HCT116 (cell line): ENCODE measurements at regions not wholly inside any gene's neighbourhood (a gene's known extent, or its start where the extent isn't known, plus 50 kb on each side); places are given as distances from the start of the nearest gene placed in this dataset.

ENCODE experiments used
- ATAC-seq: fragments of 200-7000 bp; cut with Tn5 transposase; 2 replicates; pipeline ENCODE4 v1.9.1; 2020; ENCODE audit warnings: mild to moderate bottlenecking, moderate library complexity
- BruUV-seq: library from RNA; stranded (reverse); fragments of 400-500 nt; replicated peaks from 2 replicates; lab custom pipeline; 2021; lab: Mats Ljungman, UMichigan
- CTCF ChIA-PET: fragments of 300-600 bp; sonication (Branson Sonifier 250); formaldehyde crosslinking; loops from one replicate; lab custom pipeline; 2021; ENCODE audit warnings: antibody characterized with exemption; lab: Charles Lee
- POLR2A ChIA-PET: fragments of 300-600, 350-600 bp; sonication (Branson Sonifier 250); formaldehyde crosslinking; loops from one replicate; lab custom pipeline; 2021; ENCODE audit warnings: antibody characterized with exemption; lab: Charles Lee
- RAD21 ChIA-PET, 2 experiments: fragments of 300-600 bp; sonication (Branson Sonifier 250); formaldehyde crosslinking; loops; one replicate each; lab custom pipeline; 2023; ENCODE audit warnings: low total read pairs in 2 of 2; ENCODE audit not compliant: uncharacterized antibody in 2 of 2, unreplicated experiment in 2 of 2, low non-redundant PET in 1 of 2; lab: Charles Lee
- DNase-seq: peaks from one replicate; pipeline ENCODE4 v3.0.0-alpha.2; 2010; ENCODE audit warnings: low read depth, low spot score
- H2AFZ ChIP-seq: fragments of 200-600 bp; shearing (Covaris generic), sonication (generic); 2 replicates; pipeline ENCODE4 v1.6.1; 2017; ENCODE audit warnings: low read depth, mixed run types, mixed read lengths, antibody characterized with exemption, low read length; ENCODE audit not compliant: poor library complexity, severe bottlenecking
- H3K27ac ChIP-seq: 2 replicates; pipeline ENCODE4 v1.5.1; 2012; ENCODE audit warnings: low read depth, low read length
- H3K27me3 ChIP-seq: fragments of 200-600 bp; sonication (generic); 2 replicates; pipeline ENCODE4 v1.6.1; 2016; ENCODE audit warnings: mixed run types, low read length, mixed read lengths; ENCODE audit not compliant: insufficient read depth
- H3K36me3 ChIP-seq, 2 experiments: fragments of 200-500 bp in 1 of 2; fragments of 200-600 bp in 1 of 2; sonication (Bioruptor generic) in 1 of 2; sonication (generic) in 1 of 2; 2 replicates each; pipeline versions ENCODE4 v1.5.1 to v1.6.1; 2014 to 2016; ENCODE audit warnings: low read length in 2 of 2, inconsistent platforms in 1 of 2, mixed read lengths in 1 of 2, mixed run types in 1 of 2; ENCODE audit not compliant: insufficient read depth in 2 of 2, control insufficient read depth in 1 of 2
- H3K4me1 ChIP-seq, 2 experiments: fragments of 200-600 bp in 1 of 2; sonication (generic) in 1 of 2; 2 replicates each; pipeline versions ENCODE4 v1.5.1 to v1.6.1; 2012 to 2017; ENCODE audit warnings: low read length in 2 of 2, inconsistent platforms in 1 of 2, mild to moderate bottlenecking in 1 of 2, mixed read lengths in 1 of 2, mixed run types in 1 of 2, moderate library complexity in 1 of 2; ENCODE audit not compliant: insufficient read depth in 2 of 2, control insufficient read depth in 1 of 2
- H3K4me2 ChIP-seq: fragments of 200-600 bp; sonication (generic); 2 replicates; pipeline ENCODE4 v1.6.1; 2017; ENCODE audit warnings: mixed run types, low read length, mixed read lengths
- H3K4me3 ChIP-seq, 2 experiments: fragments of 200-600 bp in 1 of 2; sonication (generic) in 1 of 2; replicated peaks in 1 of 2; 2 replicates each; pipeline ENCODE4 v1.5.1; 2011 to 2016; ENCODE audit warnings: low read length in 2 of 2, control low read depth in 1 of 2, low read depth in 1 of 2, mild to moderate bottlenecking in 1 of 2, mixed read lengths in 1 of 2, mixed run types in 1 of 2
- H3K79me2 ChIP-seq: fragments of 200-600 bp; sonication (generic); 2 replicates; pipeline ENCODE4 v1.6.1; 2017; ENCODE audit warnings: mild to moderate bottlenecking, mixed run types, low read length, moderate library complexity, mixed read lengths; ENCODE audit not compliant: insufficient read depth
- H3K9ac ChIP-seq: fragments of 200-600 bp; sonication (generic); 2 replicates; pipeline ENCODE4 v1.6.1; 2016; ENCODE audit warnings: low read length, mixed read lengths
- H3K9me2 ChIP-seq: fragments of 200-600 bp; sonication (generic), shearing (Covaris generic); 2 replicates; pipeline ENCODE4 v1.6.1; 2017; ENCODE audit warnings: mixed run types, mild to moderate bottlenecking, moderate library complexity; ENCODE audit not compliant: insufficient read depth
- H3K9me3 ChIP-seq, 2 experiments: fragments of 200-500 bp in 1 of 2; fragments of 200-600 bp in 1 of 2; sonication (Bioruptor generic) in 1 of 2; sonication (generic) in 1 of 2; 2 replicates each; pipeline ENCODE4 v1.6.1; 2014 to 2017; ENCODE audit warnings: low read length in 2 of 2, mixed read lengths in 2 of 2, inconsistent platforms in 1 of 2, low read depth in 1 of 2, mild to moderate bottlenecking in 1 of 2, mixed run types in 1 of 2, moderate library complexity in 1 of 2; ENCODE audit not compliant: control insufficient read depth in 1 of 2, insufficient read depth in 1 of 2
- H4K20me1 ChIP-seq: fragments of 200-600 bp; sonication (generic), shearing (Covaris generic); 2 replicates; pipeline ENCODE4 v1.6.1; 2017; ENCODE audit warnings: mixed run types, mild to moderate bottlenecking, moderate library complexity; ENCODE audit not compliant: insufficient read depth
- ATF3 ChIP-seq: IDR thresholded peaks from 2 replicates; pipeline ENCODE4 v1.6.1; 2012
- CEBPB ChIP-seq: IDR thresholded peaks from 2 replicates; pipeline ENCODE4 v1.6.1; 2012; ENCODE audit warnings: low read depth
- CTCF ChIP-seq, 3 experiments: fragments of 200-600 bp in 1 of 3; sonication (generic) in 1 of 3; IDR thresholded peaks in 2 of 3; conservative IDR thresholded peaks in 1 of 3; 2 replicates each; pipeline ENCODE4 v1.5.1; 2012 to 2017; ENCODE audit warnings: low read depth in 2 of 3, low read length in 2 of 3, antibody characterized with exemption in 1 of 3, borderline replicate concordance in 1 of 3, control low read depth in 1 of 3, mild to moderate bottlenecking in 1 of 3, mixed read lengths in 1 of 3, mixed run types in 1 of 3, moderate library complexity in 1 of 3; ENCODE audit not compliant: insufficient read depth in 1 of 3
- EGR1 ChIP-seq: IDR thresholded peaks from 2 replicates; pipeline ENCODE4 v1.6.1; 2012; ENCODE audit warnings: low read depth
- ELF1 ChIP-seq: IDR thresholded peaks from 2 replicates; pipeline ENCODE4 v1.6.1; 2012; ENCODE audit warnings: low read depth, borderline replicate concordance
- EZH2 ChIP-seq: fragments of 200-600 bp; sonication (generic); IDR thresholded peaks from 2 replicates; pipeline ENCODE4 v1.6.1; 2017; ENCODE audit warnings: antibody characterized with exemption, mixed run types
- EZH2phosphoT487 ChIP-seq: fragments of 200-600 bp; IDR thresholded peaks from 2 replicates; pipeline ENCODE4 v1.6.1; 2018; ENCODE audit warnings: antibody characterized with exemption, borderline replicate concordance
- FOSL1 ChIP-seq: IDR thresholded peaks from 2 replicates; pipeline ENCODE4 v1.6.1; 2012; ENCODE audit warnings: low read depth
- JUND ChIP-seq: IDR thresholded peaks from 2 replicates; pipeline ENCODE4 v1.6.1; 2012
- MAX ChIP-seq: IDR thresholded peaks from 2 replicates; pipeline ENCODE4 v1.6.1; 2012
- POLR2A ChIP-seq: IDR thresholded peaks from 2 replicates; pipeline ENCODE4 v1.7.0; 2011; ENCODE audit warnings: borderline replicate concordance; ENCODE audit not compliant: insufficient read depth, insufficient read length; ENCODE audit errors: extremely low read depth
- POLR2AphosphoS5 ChIP-seq: IDR thresholded peaks from 2 replicates; pipeline ENCODE4 v1.6.1; 2011; ENCODE audit warnings: mild to moderate bottlenecking, low read depth, low read length, moderate library complexity
- RAD21 ChIP-seq: IDR thresholded peaks from 2 replicates; pipeline ENCODE4 v1.6.1; 2012; ENCODE audit warnings: low read depth, mild to moderate bottlenecking
- SIN3A ChIP-seq: IDR thresholded peaks from 2 replicates; pipeline ENCODE4 v1.6.1; 2012; ENCODE audit warnings: low read depth
- SRF ChIP-seq: IDR thresholded peaks from 2 replicates; pipeline ENCODE4 v1.6.1; 2012; ENCODE audit warnings: low read depth
- YY1 ChIP-seq: IDR thresholded peaks from 2 replicates; pipeline ENCODE4 v1.6.1; 2011; ENCODE audit warnings: low read length, low read depth, moderate library complexity, mild to moderate bottlenecking; ENCODE audit not compliant: insufficient replicate concordance; ENCODE audit errors: extremely low read depth
- ZBTB33 ChIP-seq: IDR thresholded peaks from 2 replicates; pipeline ENCODE4 v1.6.1; 2011; ENCODE audit warnings: mild to moderate bottlenecking, low read length, moderate library complexity; ENCODE audit not compliant: insufficient replicate concordance; ENCODE audit errors: extremely low read depth
- ZFX ChIP-seq: fragments of 450-650 bp; IDR thresholded peaks from 2 replicates; pipeline ENCODE4 v1.6.1; 2017
- ZNF274 ChIP-seq: fragments of 200-500 bp; sonication (Bioruptor generic); IDR thresholded peaks from 2 replicates; pipeline ENCODE4 v1.6.1; 2014; ENCODE audit warnings: mild to moderate bottlenecking, low read depth, low read length, inconsistent platforms
- intact Hi-C: fragments of 100-400 bp; cut with micrococcal nuclease; formaldehyde crosslinking; loops from 2 replicates; pipeline ENCODE4 v1.10.0; 2022

GRCh38 chr4:14428125-14428524 is 574.2 kb upstream of the CPEB2 start:
- Histone ChIP-seq H3K79me2 (no peaks in the 10 kb centered on the region), H3K4me1 (no peaks in the 10 kb centered on the region), H3K27me3 (no peaks in the 10 kb centered on the region), H4K20me1 (no peaks in the 10 kb centered on the region), H3K4me3 (no peak overlapping the region), H2AFZ (no peak overlapping the region), H3K36me3 (no peaks in the 10 kb centered on the region), H3K9ac (no peak overlapping the region), H3K9me3 (peaks cover 0 to 16% of the 10 kb centered on the region in 2 experiments; a peak in 2 of 4 replicates), H3K9me2 (no peaks in the 10 kb centered on the region), H3K27ac (no peak overlapping the region), H3K4me2 (no peak overlapping the region)
- intact Hi-C loops, result no loop called here
- TF ChIP-seq ATF3 (no peak), ZBTB33 (no peak), POLR2A (no peak), SIN3A (no peak), RAD21 (no peak), ZFX (no peak), SRF (no peak), JUND (no peak), EZH2phosphoT487 (no peak), YY1 (no peak), CEBPB (no peak), MAX (no peak), ZNF274 (no peak), FOSL1 (no peak), ELF1 (no peak), CTCF (IDR thresholded peaks at IDR 0.05 in 2 of 3, conservative IDR thresholded peaks at IDR 0.05 in 1 of 3; ENCODE audit: borderline replicate concordance in 1 of 3, insufficient read depth in 1 of 3, low read depth in 2 of 3, low read length in 2 of 3) (no peak), EZH2 (no peak), POLR2AphosphoS5 (no peak), EGR1 (no peak)
- no TSS peak for BruUV-seq
- ChIA-PET POLR2A (no interaction called here), CTCF (no interaction called here), RAD21 (no interaction called here)
- no peak for ATAC-seq
- DNase-seq, result no peak
